Keratinocyte (primary cell): ENCODE measurements at regions not wholly inside any gene's neighbourhood (a gene's known extent, or its start where the extent isn't known, plus 50 kb on each side); places are given as distances from the start of the nearest gene placed in this dataset.

Experiments used
- CTCF ChIP-seq, 3 experiments: IDR thresholded peaks in 1 of 3; conservative IDR thresholded peaks in 1 of 3; optimal IDR thresholded peaks in 1 of 3; 2 replicates in 2 of 3; 3 replicates in 1 of 3; pipeline versions ENCODE3 to v1.5.1; 2011; ENCODE audit warnings: low read length in 3 of 3, mild to moderate bottlenecking in 3 of 3, moderate library complexity in 2 of 3, control low read depth in 1 of 3, inconsistent platforms in 1 of 3; ENCODE audit not compliant: insufficient read depth in 2 of 3; ENCODE audit errors: extremely low read depth in 1 of 3
- EZH2 ChIP-seq: IDR thresholded peaks from one replicate; pipeline ENCODE4 v1.6.1; 2012; ENCODE audit warnings: inconsistent platforms, mild to moderate bottlenecking, low read length, moderate library complexity

- TF ChIP-seq CTCF (optimal IDR thresholded peaks at IDR 0.05 in 1 of 3, IDR thresholded peaks at IDR 0.05 in 1 of 3, conservative IDR thresholded peaks at IDR 0.05 in 1 of 3; ENCODE audit: extremely low read depth in 1 of 3, insufficient read depth in 2 of 3, low read length in 3 of 3) (no peak), EZH2 (no peak)
Observed at GRCh38 chr1:228685081-228685660, 50.1 kb upstream of the RHOU start.
